Panc1 (cell line): ENCODE measurements at regions not wholly inside any gene's neighbourhood (a gene's known extent, or its start where the extent isn't known, plus 50 kb on each side); places are given as distances from the start of the nearest gene placed in this dataset.

Experiments
- CTCF ChIP-seq: fragments of 450-650 bp; IDR thresholded peaks from 2 replicates; pipeline ENCODE4 v1.5.1; 2017; ENCODE audit warnings: mild to moderate bottlenecking
- POLR2AphosphoS5 ChIP-seq: IDR thresholded peaks from 2 replicates; pipeline ENCODE4 v1.6.1; 2012; ENCODE audit warnings: mild to moderate bottlenecking, low read depth, low read length, moderate library complexity

GRCh38 chr10:2212244-2212834, 475.0 kb upstream of the ADARB2 start:
- TF ChIP-seq CTCF (no peak), POLR2AphosphoS5 (no peak)
